ENCODE measurements at regions not wholly inside any gene's neighbourhood (a gene's known extent, or its start where the extent isn't known, plus 50 kb on each side); places are given as distances from the start of the nearest gene placed in this dataset.

- TF ChIP-seq POLR2A (IDR thresholded peaks at IDR 0.05; ENCODE audit: low read length) (no peak), GATA1 (IDR thresholded peaks at IDR 0.05; ENCODE audit: low read depth, low read length) (no peak)
Measured at GRCh38 chr20:12946789-12947188, 62.0 kb upstream of the SPTLC3 start.
